ENCODE measurements at regions not wholly inside any gene's neighbourhood (a gene's known extent, or its start where the extent isn't known, plus 50 kb on each side); places are given as distances from the start of the nearest gene placed in this dataset.

- no peak for TF ChIP-seq BHLHE40 (IDR thresholded peaks at IDR 0.05; ENCODE audit: low read length)
- no peak for TF ChIP-seq CTCF (IDR thresholded peaks at IDR 0.05 in 2 of 3, conservative IDR thresholded peaks at IDR 0.05 in 1 of 3; ENCODE audit: insufficient read depth in 2 of 3, low read depth in 1 of 3, low read length in 3 of 3)
- no peak for TF ChIP-seq CGGBP1 (CRISPR knock-in tag; IDR thresholded peaks at IDR 0.05)
- no peak for TF ChIP-seq POLR2A (conservative IDR thresholded peaks at IDR 0.05)
Observed at GRCh38 chr21:28442624-28443023, 550.1 kb downstream of the LTN1 start.
